K562 (cell line): ENCODE measurements at regions not wholly inside any gene's neighbourhood (a gene's known extent, or its start where the extent isn't known, plus 50 kb on each side); places are given as distances from the start of the nearest gene placed in this dataset.

Source experiments
- ATAC-seq: fragments of 200-7000 bp; cut with Tn5 transposase; 3 replicates; pipeline ENCODE4 v1.9.1; 2020; ENCODE audit warnings: moderate library complexity
- BruUV-seq: library from RNA; stranded (reverse); fragments of 400-500 nt; replicated peaks from 2 replicates; lab custom pipeline; 2021; lab: Mats Ljungman, UMichigan
- CTCF ChIA-PET: fragments of 300-600 bp; formaldehyde crosslinking; extraction: SDS; loops from one replicate; lab custom pipeline; 2021; ENCODE audit warnings: low intra/inter-chr PET ratio; lab: Yijun Ruan, JAX
- POLR2A ChIA-PET: fragments of 300-600, 350-650 bp; sonication (Branson Sonifier 250); formaldehyde crosslinking; extraction: SDS; loops from one replicate; lab custom pipeline; 2021; ENCODE audit warnings: antibody characterized with exemption, inconsistent platforms; lab: Yijun Ruan, JAX
- DNase-seq, 4 experiments: peaks; one replicate each; pipeline versions ENCODE4 v3.0.0 to v3.0.0-alpha.2; 2011 to 2018; ENCODE audit warnings: low spot score in 3 of 4, mixed read lengths in 3 of 4; ENCODE audit errors: extremely low read depth in 1 of 4
- FAIRE-seq: peaks from 2 replicates; lab custom pipeline; 2011; peaks lifted over from hg19 to GRCh38; lab: Jason Lieb, UNC
- H2AFZ ChIP-seq: 2 replicates; pipeline ENCODE4 v1.6.0; 2011; ENCODE audit warnings: low read depth, low read length, control low read depth, inconsistent platforms
- H3K27ac ChIP-seq: fragments of 200-600 bp; 3 replicates; pipeline ENCODE4 v1.8.0; 2011; ENCODE audit warnings: low read depth, mild to moderate bottlenecking, control low read depth, inconsistent platforms, low read length, moderate library complexity, mixed read lengths; ENCODE audit errors: extremely low read depth
- H3K27me3 ChIP-seq, 2 experiments: fragments of 300-600 bp in 1 of 2; 2 replicates in 1 of 2; 3 replicates in 1 of 2; pipeline versions ENCODE4 v1.6.0 to v1.8.0; 2011; ENCODE audit warnings: inconsistent platforms in 2 of 2, low read length in 2 of 2, mild to moderate bottlenecking in 1 of 2, mixed read lengths in 1 of 2, moderate library complexity in 1 of 2; ENCODE audit not compliant: control insufficient read depth in 2 of 2, insufficient read depth in 2 of 2
- H3K36me3 ChIP-seq: fragments of 300-600 bp; 3 replicates; pipeline ENCODE4 v1.8.0; 2011; ENCODE audit warnings: mild to moderate bottlenecking, low read length, inconsistent platforms; ENCODE audit not compliant: control insufficient read depth, insufficient read depth
- H3K4me1 ChIP-seq, 2 experiments: fragments of 200-600 bp in 1 of 2; replicated peaks in 1 of 2; 2 replicates in 1 of 2; 3 replicates in 1 of 2; pipeline versions ENCODE4 v1.5.1 to v1.8.0; 2011; ENCODE audit warnings: inconsistent platforms in 2 of 2, low read length in 2 of 2, mild to moderate bottlenecking in 1 of 2, mixed read lengths in 1 of 2, moderate library complexity in 1 of 2; ENCODE audit not compliant: control insufficient read depth in 2 of 2, insufficient read depth in 2 of 2
- H3K4me2 ChIP-seq: 2 replicates; pipeline ENCODE4 v1.6.1; 2011; ENCODE audit warnings: low read length, control low read depth, inconsistent platforms, mixed read lengths; ENCODE audit not compliant: insufficient read depth
- H3K4me3 ChIP-seq: fragments of 200-600 bp; sonication (generic), shearing (Covaris generic); 2 replicates; pipeline ENCODE4 v1.5.1; 2016; ENCODE audit warnings: control low read depth, inconsistent platforms
- H3K79me2 ChIP-seq: fragments of 200-600 bp; 3 replicates; pipeline ENCODE4 v1.8.0; 2011; ENCODE audit warnings: low read length, inconsistent platforms; ENCODE audit not compliant: control insufficient read depth, insufficient read depth
- H3K9ac ChIP-seq, 2 experiments: 2 replicates each; pipeline versions ENCODE4 v1.6.0 to v1.6.1; 2011; ENCODE audit warnings: low read depth in 2 of 2, low read length in 2 of 2, control low read depth in 1 of 2, inconsistent platforms in 1 of 2, mild to moderate bottlenecking in 1 of 2, mixed read lengths in 1 of 2; ENCODE audit not compliant: insufficient read depth in 1 of 2
- H3K9me1 ChIP-seq: one replicate; pipeline ENCODE4 v1.6.0; 2011; ENCODE audit warnings: inconsistent platforms, mild to moderate bottlenecking, low read length, moderate library complexity; ENCODE audit not compliant: control insufficient read depth, insufficient read depth
- H3K9me3 ChIP-seq: replicated peaks from 2 replicates; pipeline ENCODE4 v1.5.1; 2011; ENCODE audit warnings: low read depth, low read length, inconsistent platforms; ENCODE audit not compliant: control insufficient read depth, insufficient read depth
- H4K20me1 ChIP-seq: replicated peaks from 2 replicates; pipeline ENCODE4 v1.6.1; 2011; ENCODE audit warnings: low read length, inconsistent platforms, mixed read lengths; ENCODE audit not compliant: control insufficient read depth, insufficient read depth
- BCL6 ChIP-seq: fragments of 250-450 bp; sonication (Bioruptor Pico); IDR thresholded peaks from 2 replicates; pipeline ENCODE4 v1.4.0; 2020
- BMI1 ChIP-seq: fragments of 150-350 bp; IDR thresholded peaks from 2 replicates; pipeline ENCODE4 v1.6.1; 2014; ENCODE audit warnings: low read length
- COPS2 ChIP-seq: fragments of 450-650 bp; conservative IDR thresholded peaks from 2 replicates; pipeline ENCODE4 v1.6.1; 2016; ENCODE audit warnings: mild to moderate bottlenecking, moderate library complexity
- ELF2 ChIP-seq: fragments of 250-450 bp; sonication (Bioruptor Pico); IDR thresholded peaks from 2 replicates; pipeline ENCODE4 v1.5.0; 2021; ENCODE audit warnings: mild to moderate bottlenecking
- KLF13 ChIP-seq: fragments of 450-650 bp; IDR thresholded peaks from 2 replicates; pipeline ENCODE4 v1.6.1; 2016; ENCODE audit warnings: missing genetic modification characterization, low read depth, mild to moderate bottlenecking, missing compliant biosample characterization, moderate library complexity, borderline replicate concordance
- MCM5 ChIP-seq: fragments of 450-650 bp; IDR thresholded peaks from 2 replicates; pipeline ENCODE4 v1.6.1; 2016; ENCODE audit warnings: low read depth
- NCOA1 ChIP-seq: fragments of 450-650 bp; IDR thresholded peaks from 2 replicates; pipeline ENCODE4 v1.6.1; 2016; ENCODE audit warnings: low read depth
- NR2F6 ChIP-seq: fragments of 450-650 bp; formaldehyde crosslinking; IDR thresholded peaks from 2 replicates; pipeline ENCODE4 v1.4.0; 2020; ENCODE audit warnings: mild to moderate bottlenecking
- RBFOX2 ChIP-seq: fragments of 200-400 bp; formaldehyde crosslinking; IDR thresholded peaks from 2 replicates; pipeline ENCODE4 v1.6.1; 2017; ENCODE audit warnings: low read depth, mild to moderate bottlenecking, low read length, moderate library complexity
- RBM25 ChIP-seq: fragments of 200-400 bp; formaldehyde crosslinking; IDR thresholded peaks from 2 replicates; pipeline ENCODE4 v1.6.1; 2018; ENCODE audit warnings: low read length, low read depth, moderate library complexity; ENCODE audit not compliant: severe bottlenecking
- SIN3A ChIP-seq, 2 experiments: fragments of 150-350 bp in 1 of 2; IDR thresholded peaks; 2 replicates each; pipeline ENCODE4 v1.6.1; 2011 to 2016; ENCODE audit warnings: borderline replicate concordance in 2 of 2, low read depth in 2 of 2, low read length in 2 of 2, mild to moderate bottlenecking in 2 of 2, moderate library complexity in 2 of 2; ENCODE audit not compliant: control insufficient read depth in 1 of 2
- SMAD1 ChIP-seq: fragments of 150-350 bp; IDR thresholded peaks from 2 replicates; pipeline ENCODE4 v1.6.1; 2014; ENCODE audit warnings: low read length, low read depth; ENCODE audit not compliant: partially characterized antibody
- SMAD3 ChIP-seq: fragments of 450-650 bp; formaldehyde crosslinking; conservative IDR thresholded peaks from 2 replicates; pipeline ENCODE4 v1.4.0; 2020; ENCODE audit warnings: mild to moderate bottlenecking
- SRSF1 ChIP-seq: fragments of 200-400 bp; formaldehyde crosslinking; IDR thresholded peaks from 2 replicates; pipeline ENCODE4 v1.6.1; 2017; ENCODE audit warnings: mild to moderate bottlenecking, low read depth, low read length, moderate library complexity
- WGBS: fragments of 100-300 bp; shearing (Covaris generic); methylation state at CpG from one replicate; pipeline ENCODE4 v1.1.6; 2016; ENCODE audit warnings: low coverage, mixed read lengths; ENCODE audit not compliant: insufficient coverage; ENCODE audit errors: missing lambda C conversion rate; 5-methylcytosine and 5-hydroxymethylcytosine counted together
- in situ Hi-C: fragments of 300-500 bp; cut with MboI; formaldehyde crosslinking; loops from 4 replicates; pipeline ENCODE4 v1.15.0; 2018; ENCODE audit warnings: inconsistent platforms, mixed read lengths
- intact Hi-C: fragments of 100-400 bp; cut with micrococcal nuclease; formaldehyde crosslinking; loops from 2 replicates; pipeline ENCODE4 v1.14.2; 2022

GRCh38 chr5:117881426-117882230 is 1106.7 kb downstream of the DTWD2 start:
- DNase-seq: no peak
- Histone ChIP-seq H3K9me3 (no peaks in the 10 kb centered on the region), H4K20me1 (no peaks in the 10 kb centered on the region), H3K9ac (no peak overlapping the region), H3K27ac (no peak overlapping the region), H3K79me2 (no peaks in the 10 kb centered on the region), H3K9me1 (no peaks in the 10 kb centered on the region), H3K36me3 (no peaks in the 10 kb centered on the region), H2AFZ (no peak overlapping the region), H3K4me2 (no peak overlapping the region), H3K4me3 (no peak overlapping the region), H3K27me3 (no peaks in the 10 kb centered on the region), H3K4me1 (no peaks in the 10 kb centered on the region)
- FAIRE-seq: no peak
- CTCF ChIA-PET: no interaction called here
- in situ Hi-C loops: no loop called here
- no TSS peak for BruUV-seq
- 0% methylated on average over 4 of the region's 4 CpGs for WGBS
- ATAC-seq: no peak
- POLR2A ChIA-PET: no interaction called here
- intact Hi-C loops: no loop called here
- TF ChIP-seq BMI1 (no peak), MCM5 (no peak), RBFOX2 (no peak), ELF2 (no peak), SRSF1 (no peak), KLF13 (tag) (no peak), SIN3A (IDR thresholded peaks at IDR 0.05; ENCODE audit: borderline replicate concordance in 2 of 2, control insufficient read depth in 1 of 2, low read depth in 2 of 2, low read length in 2 of 2) (no peak), SMAD1 (no peak), NR2F6 (no peak), COPS2 (no peak), NCOA1 (no peak), BCL6 (CRISPR knock-in tag) (no peak), RBM25 (no peak), SMAD3 (CRISPR knock-in tag) (no peak)
